ENCODE measurements at regions not wholly inside any gene's neighbourhood (a gene's known extent, or its start where the extent isn't known, plus 50 kb on each side); places are given as distances from the start of the nearest gene placed in this dataset.

DNA sequence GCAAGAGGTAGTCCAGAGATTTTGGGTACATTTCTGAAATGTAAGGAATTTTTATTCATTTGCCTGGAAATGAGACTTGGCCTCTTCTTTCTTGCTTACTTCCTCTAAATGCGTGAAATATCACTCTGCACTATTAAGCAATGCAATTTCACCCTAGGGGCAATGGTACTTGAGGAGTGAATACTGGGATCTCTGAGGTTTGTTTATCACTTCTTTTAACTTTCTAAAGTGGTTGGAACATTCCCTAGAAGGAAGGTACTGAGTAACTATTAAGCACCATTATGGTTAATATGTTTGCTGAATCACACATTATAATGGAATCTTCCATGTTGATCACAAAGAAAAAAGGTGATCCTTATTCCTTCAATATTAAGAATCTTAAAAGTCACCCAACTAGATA lies 120.9 kb upstream of the CAND1 start:
- Histone ChIP-seq H3K4me3 (ENCODE audit: low read length) (no peak overlapping the region), H3K27ac (ENCODE audit: low read length) (no peak overlapping the region), H3K9me2 (ENCODE audit: insufficient read depth, low read length) (no peaks in the 10 kb centered on the region), H3K4me2 (ENCODE audit: low read length) (no peak overlapping the region), H4K20me1 (ENCODE audit: insufficient read depth) (no peaks in the 10 kb centered on the region), H3K79me2 (replicated peaks; ENCODE audit: insufficient read depth, low read length) (no peaks in the 10 kb centered on the region), H3K9ac (ENCODE audit: low read length) (no peak overlapping the region), H3F3A (ENCODE audit: insufficient read depth, low read length, poor library complexity, severe bottlenecking) (no peaks in the 10 kb centered on the region), H3K36me3 (ENCODE audit: insufficient read depth, low read length) (no peaks in the 10 kb centered on the region), H3K27me3 (ENCODE audit: insufficient read depth, low read depth, low read length) (no peaks in the 10 kb centered on the region), H2AFZ (ENCODE audit: low read depth, low read length) (no peak overlapping the region), H3K9me3 (ENCODE audit: low read length) (no peaks in the 10 kb centered on the region)
- TF ChIP-seq EP300 (conservative IDR thresholded peaks at IDR 0.05; ENCODE audit: poor library complexity, severe bottlenecking) (no peak), MXI1 (conservative IDR thresholded peaks at IDR 0.05; ENCODE audit: poor library complexity, severe bottlenecking) (no peak), TAF1 (IDR thresholded peaks at IDR 0.05; ENCODE audit: low read depth) (no peak), SMC3 (conservative IDR thresholded peaks at IDR 0.05; ENCODE audit: poor library complexity) (no peak), POLR2AphosphoS5 (IDR thresholded peaks at IDR 0.05) (no peak), EZH2 (IDR thresholded peaks at IDR 0.05; ENCODE audit: borderline replicate concordance, insufficient read depth, low read length, poor library complexity, severe bottlenecking) (no peak), RAD21 (conservative IDR thresholded peaks at IDR 0.05) (no peak)
- TF ChIP-seq, protein P1, sequence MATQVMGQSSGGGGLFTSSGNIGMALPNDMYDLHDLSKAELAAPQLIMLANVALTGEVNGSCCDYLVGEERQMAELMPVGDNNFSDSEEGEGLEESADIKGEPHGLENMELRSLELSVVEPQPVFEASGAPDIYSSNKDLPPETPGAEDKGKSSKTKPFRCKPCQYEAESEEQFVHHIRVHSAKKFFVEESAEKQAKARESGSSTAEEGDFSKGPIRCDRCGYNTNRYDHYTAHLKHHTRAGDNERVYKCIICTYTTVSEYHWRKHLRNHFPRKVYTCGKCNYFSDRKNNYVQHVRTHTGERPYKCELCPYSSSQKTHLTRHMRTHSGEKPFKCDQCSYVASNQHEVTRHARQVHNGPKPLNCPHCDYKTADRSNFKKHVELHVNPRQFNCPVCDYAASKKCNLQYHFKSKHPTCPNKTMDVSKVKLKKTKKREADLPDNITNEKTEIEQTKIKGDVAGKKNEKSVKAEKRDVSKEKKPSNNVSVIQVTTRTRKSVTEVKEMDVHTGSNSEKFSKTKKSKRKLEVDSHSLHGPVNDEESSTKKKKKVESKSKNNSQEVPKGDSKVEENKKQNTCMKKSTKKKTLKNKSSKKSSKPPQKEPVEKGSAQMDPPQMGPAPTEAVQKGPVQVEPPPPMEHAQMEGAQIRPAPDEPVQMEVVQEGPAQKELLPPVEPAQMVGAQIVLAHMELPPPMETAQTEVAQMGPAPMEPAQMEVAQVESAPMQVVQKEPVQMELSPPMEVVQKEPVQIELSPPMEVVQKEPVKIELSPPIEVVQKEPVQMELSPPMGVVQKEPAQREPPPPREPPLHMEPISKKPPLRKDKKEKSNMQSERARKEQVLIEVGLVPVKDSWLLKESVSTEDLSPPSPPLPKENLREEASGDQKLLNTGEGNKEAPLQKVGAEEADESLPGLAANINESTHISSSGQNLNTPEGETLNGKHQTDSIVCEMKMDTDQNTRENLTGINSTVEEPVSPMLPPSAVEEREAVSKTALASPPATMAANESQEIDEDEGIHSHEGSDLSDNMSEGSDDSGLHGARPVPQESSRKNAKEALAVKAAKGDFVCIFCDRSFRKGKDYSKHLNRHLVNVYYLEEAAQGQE (IDR thresholded peaks at IDR 0.05; ENCODE audit: borderline replicate concordance), result no peak
- TF ChIP-seq, protein P2, sequence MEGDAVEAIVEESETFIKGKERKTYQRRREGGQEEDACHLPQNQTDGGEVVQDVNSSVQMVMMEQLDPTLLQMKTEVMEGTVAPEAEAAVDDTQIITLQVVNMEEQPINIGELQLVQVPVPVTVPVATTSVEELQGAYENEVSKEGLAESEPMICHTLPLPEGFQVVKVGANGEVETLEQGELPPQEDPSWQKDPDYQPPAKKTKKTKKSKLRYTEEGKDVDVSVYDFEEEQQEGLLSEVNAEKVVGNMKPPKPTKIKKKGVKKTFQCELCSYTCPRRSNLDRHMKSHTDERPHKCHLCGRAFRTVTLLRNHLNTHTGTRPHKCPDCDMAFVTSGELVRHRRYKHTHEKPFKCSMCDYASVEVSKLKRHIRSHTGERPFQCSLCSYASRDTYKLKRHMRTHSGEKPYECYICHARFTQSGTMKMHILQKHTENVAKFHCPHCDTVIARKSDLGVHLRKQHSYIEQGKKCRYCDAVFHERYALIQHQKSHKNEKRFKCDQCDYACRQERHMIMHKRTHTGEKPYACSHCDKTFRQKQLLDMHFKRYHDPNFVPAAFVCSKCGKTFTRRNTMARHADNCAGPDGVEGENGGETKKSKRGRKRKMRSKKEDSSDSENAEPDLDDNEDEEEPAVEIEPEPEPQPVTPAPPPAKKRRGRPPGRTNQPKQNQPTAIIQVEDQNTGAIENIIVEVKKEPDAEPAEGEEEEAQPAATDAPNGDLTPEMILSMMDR (IDR thresholded peaks at IDR 0.05; ENCODE audit: poor library complexity, severe bottlenecking), result no peak

DNA sequence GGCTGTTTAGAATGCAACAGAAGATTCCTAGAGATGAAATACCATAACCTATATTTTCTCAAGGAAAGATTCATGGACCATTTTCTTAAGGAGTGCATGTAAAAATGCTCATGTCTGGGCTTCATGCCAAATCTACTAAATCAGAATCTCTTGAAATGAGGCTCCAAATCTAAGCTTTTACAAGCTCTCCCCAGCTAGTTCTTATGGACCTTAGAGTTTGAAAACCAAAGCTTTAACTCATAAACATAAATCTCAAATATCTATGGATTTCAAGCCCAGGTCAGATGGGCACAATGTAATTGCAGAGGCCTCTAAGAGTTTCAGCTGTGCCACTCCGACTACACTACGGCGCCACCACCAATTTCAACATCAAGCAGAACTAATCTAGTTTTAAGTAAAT lies 117.3 kb upstream of the CAND1 start:
- H3K27me3 ChIP-seq (ENCODE audit: insufficient read depth, low read depth, low read length), result no peaks in the 10 kb centered on the region

More for the DNA sequence above, 117.3 kb upstream of the CAND1 start:
- no peak overlapping the region for H3K9ac ChIP-seq (ENCODE audit: low read length)
- no peak overlapping the region for H3K27ac ChIP-seq (ENCODE audit: low read length)
- H3F3A ChIP-seq (ENCODE audit: insufficient read depth, low read length, poor library complexity, severe bottlenecking), result no peaks in the 10 kb centered on the region
- TF ChIP-seq MXI1 (conservative IDR thresholded peaks at IDR 0.05; ENCODE audit: poor library complexity, severe bottlenecking), result no peak
- no peak for TF ChIP-seq EP300 (conservative IDR thresholded peaks at IDR 0.05; ENCODE audit: poor library complexity, severe bottlenecking)
- no peak for TF ChIP-seq EZH2 (IDR thresholded peaks at IDR 0.05; ENCODE audit: borderline replicate concordance, insufficient read depth, low read length, poor library complexity, severe bottlenecking)
- TF ChIP-seq SMC3 (conservative IDR thresholded peaks at IDR 0.05; ENCODE audit: poor library complexity), result no peak
- TF ChIP-seq, protein P1 (IDR thresholded peaks at IDR 0.05; ENCODE audit: borderline replicate concordance), result no peak
- no peak for TF ChIP-seq POLR2AphosphoS5 (IDR thresholded peaks at IDR 0.05)
- TF ChIP-seq RAD21 (conservative IDR thresholded peaks at IDR 0.05), result no peak
- TF ChIP-seq TAF1 (IDR thresholded peaks at IDR 0.05; ENCODE audit: low read depth), result no peak
- TF ChIP-seq, protein P2 (IDR thresholded peaks at IDR 0.05; ENCODE audit: poor library complexity, severe bottlenecking), result no peak
- H3K9me3 ChIP-seq (ENCODE audit: low read length), result no peaks in the 10 kb centered on the region
- no peaks in the 10 kb centered on the region for H3K9me2 ChIP-seq (ENCODE audit: insufficient read depth, low read length)
- H4K20me1 ChIP-seq (ENCODE audit: insufficient read depth), result no peaks in the 10 kb centered on the region
- no peak overlapping the region for H2AFZ ChIP-seq (ENCODE audit: low read depth, low read length)
- no peak overlapping the region for H3K4me3 ChIP-seq (ENCODE audit: low read length)
- H3K36me3 ChIP-seq (ENCODE audit: insufficient read depth, low read length), result no peaks in the 10 kb centered on the region
- no peaks in the 10 kb centered on the region for H3K79me2 ChIP-seq (replicated peaks; ENCODE audit: insufficient read depth, low read length)
- H3K4me2 ChIP-seq (ENCODE audit: low read length), result no peak overlapping the region
